ENCODE measurements at regions not wholly inside any gene's neighbourhood (a gene's known extent, or its start where the extent isn't known, plus 50 kb on each side); places are given as distances from the start of the nearest gene placed in this dataset.

DNA sequence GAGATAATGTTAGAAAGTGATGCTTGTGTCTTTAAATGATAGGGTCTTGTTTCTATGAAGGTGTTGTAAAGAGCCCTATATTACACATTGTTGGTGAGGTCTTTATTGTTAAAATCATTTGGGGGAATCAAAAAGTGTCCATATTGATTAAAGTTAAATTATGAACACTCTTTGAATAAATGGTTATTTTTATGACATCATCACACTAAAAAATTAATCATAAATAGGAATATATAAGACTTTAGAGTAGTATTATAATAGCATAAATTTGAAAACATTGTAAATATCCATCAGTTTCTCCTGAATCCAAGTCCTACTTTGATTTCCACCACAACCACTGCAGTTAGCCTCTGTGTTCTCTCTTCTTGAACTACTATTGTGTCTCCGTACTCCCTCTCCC, 136.3 kb downstream of the HTR1A start:
- DNase-seq: no peak
- H3K36me3 ChIP-seq (ENCODE audit: control insufficient read depth, insufficient read depth, low read length): no peaks in the 10 kb centered on the region
- H3K4me3 Mint-ChIP-seq: no peak overlapping the region
- H3K4me1 Mint-ChIP-seq: no peaks in the 10 kb centered on the region
- no peak overlapping the region for H3K4me3 ChIP-seq (ENCODE audit: low read depth, low read length)
- H3K27ac ChIP-seq (ENCODE audit: insufficient read depth, low read length, poor library complexity, severe bottlenecking): no peak overlapping the region
- H3K27me3 ChIP-seq (ENCODE audit: control insufficient read depth, insufficient read depth, low read length): no peaks in the 10 kb centered on the region
- H3K9me3 Mint-ChIP-seq: peaks cover 0 to 14% (median 2%) of the 10 kb centered on the region in 7 donors
- H3K27me3 Mint-ChIP-seq: no peaks in the 10 kb centered on the region
- no peaks in the 10 kb centered on the region for H3K4me1 ChIP-seq (ENCODE audit: control insufficient read depth, insufficient read depth, low read length, poor library complexity, severe bottlenecking)
- no peak for ATAC-seq (ENCODE audit: low read depth in 2 of 2)
- H3K9me3 ChIP-seq (ENCODE audit: control insufficient read depth in 2 of 2, low read length in 2 of 2): no peaks in the 10 kb centered on the region
- H3K27ac Mint-ChIP-seq: no peak overlapping the region
- no peaks in the 10 kb centered on the region for H3K36me3 Mint-ChIP-seq

GRCh38 chr5:63823583-63823982, 138.7 kb downstream of the HTR1A start:
- no peak overlapping the region for H3K27ac Mint-ChIP-seq
- no peak for ATAC-seq (ENCODE audit: low read depth in 2 of 2)
- H3K4me3 ChIP-seq (ENCODE audit: low read depth, low read length): no peak overlapping the region

DNA sequence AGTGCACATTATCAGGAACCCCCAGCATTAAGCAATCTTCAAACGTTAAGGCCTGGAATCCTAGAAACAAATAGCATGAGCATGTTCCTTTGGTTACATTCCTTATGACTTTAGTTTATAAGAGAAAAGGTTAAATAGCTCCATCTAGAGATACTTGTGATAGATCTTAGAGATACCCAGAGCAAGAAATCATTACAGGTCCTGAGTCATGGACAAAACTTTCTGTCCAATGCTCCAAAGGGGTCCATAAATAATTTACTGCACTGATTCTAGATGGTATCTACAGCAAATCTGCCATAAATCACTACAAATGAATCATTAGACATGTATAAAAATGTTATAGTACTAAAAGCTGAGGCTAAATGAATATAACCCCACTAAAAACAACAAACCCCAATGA, 139.6 kb downstream of the HTR1A start:
- Histone ChIP-seq H3K27me3 (ENCODE audit: control insufficient read depth, insufficient read depth, low read length) (no peaks in the 10 kb centered on the region), H3K27ac (ENCODE audit: insufficient read depth, low read length, poor library complexity, severe bottlenecking) (no peak overlapping the region), H3K9me3 (ENCODE audit: control insufficient read depth in 2 of 2, low read length in 2 of 2) (no peaks in the 10 kb centered on the region), H3K4me3 (ENCODE audit: low read depth, low read length) (no peak overlapping the region), H3K4me1 (ENCODE audit: control insufficient read depth, insufficient read depth, low read length, poor library complexity, severe bottlenecking) (no peaks in the 10 kb centered on the region), H3K36me3 (ENCODE audit: control insufficient read depth, insufficient read depth, low read length) (no peaks in the 10 kb centered on the region)
- H3K36me3 Mint-ChIP-seq: no peaks in the 10 kb centered on the region
- H3K27me3 Mint-ChIP-seq: no peaks in the 10 kb centered on the region
- peaks cover 0 to 14% (median 2%) of the 10 kb centered on the region in 7 donors for H3K9me3 Mint-ChIP-seq
- ATAC-seq (ENCODE audit: low read depth in 2 of 2) (no peak), DNase-seq (no peak)
- H3K27ac Mint-ChIP-seq: no peak overlapping the region
- H3K4me3 Mint-ChIP-seq: no peak overlapping the region
- H3K4me1 Mint-ChIP-seq: no peaks in the 10 kb centered on the region

More at GRCh38 chr5:63823583-63823982, 138.7 kb downstream of the HTR1A start:
- no peaks in the 10 kb centered on the region for H3K36me3 ChIP-seq (ENCODE audit: control insufficient read depth, insufficient read depth, low read length)
- no peaks in the 10 kb centered on the region for H3K36me3 Mint-ChIP-seq
- H3K4me3 Mint-ChIP-seq: no peak overlapping the region
- DNase-seq: no peak
- no peaks in the 10 kb centered on the region for H3K27me3 Mint-ChIP-seq
- no peaks in the 10 kb centered on the region for H3K9me3 ChIP-seq (ENCODE audit: control insufficient read depth in 2 of 2, low read length in 2 of 2)
- H3K9me3 Mint-ChIP-seq: peaks cover 0 to 14% (median 2%) of the 10 kb centered on the region in 7 donors
- no peaks in the 10 kb centered on the region for H3K27me3 ChIP-seq (ENCODE audit: control insufficient read depth, insufficient read depth, low read length)
- no peak overlapping the region for H3K27ac ChIP-seq (ENCODE audit: insufficient read depth, low read length, poor library complexity, severe bottlenecking)
- H3K4me1 Mint-ChIP-seq: no peaks in the 10 kb centered on the region
- H3K4me1 ChIP-seq (ENCODE audit: control insufficient read depth, insufficient read depth, low read length, poor library complexity, severe bottlenecking): no peaks in the 10 kb centered on the region

DNA sequence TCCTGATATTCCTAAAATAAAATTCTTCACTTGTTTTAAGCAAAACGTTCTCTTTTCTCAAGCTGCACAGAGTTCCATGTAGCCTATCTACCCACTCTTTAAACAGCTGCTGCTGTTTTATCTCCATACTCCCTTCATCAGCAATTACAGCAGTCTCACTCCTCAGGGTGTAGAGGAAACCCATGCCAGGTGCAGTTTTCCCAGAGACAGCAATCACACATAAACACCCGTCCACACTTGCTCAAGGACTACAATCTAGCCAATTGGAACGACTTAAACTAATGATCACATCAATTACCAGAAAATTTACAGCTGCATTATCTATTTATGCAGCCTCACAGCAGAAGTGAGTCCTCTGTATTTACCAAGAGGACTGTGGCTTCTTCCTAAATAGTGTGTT, 141.7 kb downstream of the HTR1A start:
- no peak for DNase-seq
- no peak for ATAC-seq (ENCODE audit: low read depth in 2 of 2)
- Histone ChIP-seq H3K27me3 (ENCODE audit: control insufficient read depth, insufficient read depth, low read length) (no peaks in the 10 kb centered on the region), H3K4me3 (ENCODE audit: low read depth, low read length) (no peak overlapping the region), H3K36me3 (ENCODE audit: control insufficient read depth, insufficient read depth, low read length) (no peaks in the 10 kb centered on the region), H3K4me1 (ENCODE audit: control insufficient read depth, insufficient read depth, low read length, poor library complexity, severe bottlenecking) (no peaks in the 10 kb centered on the region), H3K27ac (ENCODE audit: insufficient read depth, low read length, poor library complexity, severe bottlenecking) (no peak overlapping the region), H3K9me3 (ENCODE audit: control insufficient read depth in 2 of 2, low read length in 2 of 2) (no peaks in the 10 kb centered on the region)
- Mint-ChIP-seq H3K9me3 (peaks cover 0 to 12% (median 4%) of the 10 kb centered on the region in 7 donors), H3K27me3 (no peaks in the 10 kb centered on the region), H3K4me3 (no peak overlapping the region), H3K36me3 (no peaks in the 10 kb centered on the region), H3K27ac (no peak overlapping the region), H3K4me1 (no peaks in the 10 kb centered on the region)

DNA sequence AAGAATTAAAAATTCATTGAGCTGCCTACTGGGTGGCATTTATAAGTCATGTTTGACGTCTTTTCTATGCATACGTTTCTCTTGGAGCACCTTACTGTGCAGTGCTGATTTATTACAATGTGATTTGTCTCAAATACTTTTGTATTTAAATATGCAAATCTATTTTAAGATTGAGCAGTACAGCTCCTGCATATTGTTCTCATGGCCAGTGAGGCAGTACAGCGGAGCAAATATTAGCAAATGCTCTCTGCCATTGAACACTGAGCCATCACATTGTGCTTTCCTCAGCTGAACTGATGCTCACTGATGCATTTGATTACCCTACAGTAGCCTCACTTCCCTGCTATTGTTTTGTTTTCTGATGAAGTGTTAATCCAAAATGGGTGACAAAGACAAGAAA, 149.6 kb downstream of the HTR1A start:
- H3K4me3 ChIP-seq (ENCODE audit: low read depth, low read length): no peak overlapping the region
- no peaks in the 10 kb centered on the region for H3K27me3 Mint-ChIP-seq
- DNase-seq (no peak), ATAC-seq (ENCODE audit: low read depth in 2 of 2) (no peak)
- no peak overlapping the region for H3K27ac ChIP-seq (ENCODE audit: insufficient read depth, low read length, poor library complexity, severe bottlenecking)
- H3K27ac Mint-ChIP-seq: no peak overlapping the region
- no peaks in the 10 kb centered on the region for H3K36me3 Mint-ChIP-seq
- no peaks in the 10 kb centered on the region for H3K4me1 ChIP-seq (ENCODE audit: control insufficient read depth, insufficient read depth, low read length, poor library complexity, severe bottlenecking)
- no peaks in the 10 kb centered on the region for H3K27me3 ChIP-seq (ENCODE audit: control insufficient read depth, insufficient read depth, low read length)
- no peak overlapping the region for H3K4me3 Mint-ChIP-seq
- no peaks in the 10 kb centered on the region for H3K36me3 ChIP-seq (ENCODE audit: control insufficient read depth, insufficient read depth, low read length)
- H3K9me3 Mint-ChIP-seq: peaks cover 0 to 25% (median 8%) of the 10 kb centered on the region in 7 donors
- H3K4me1 Mint-ChIP-seq: no peaks in the 10 kb centered on the region
- peaks cover 0 to 5% of the 10 kb centered on the region in 2 experiments for H3K9me3 ChIP-seq (ENCODE audit: control insufficient read depth in 2 of 2, low read length in 2 of 2)

DNA sequence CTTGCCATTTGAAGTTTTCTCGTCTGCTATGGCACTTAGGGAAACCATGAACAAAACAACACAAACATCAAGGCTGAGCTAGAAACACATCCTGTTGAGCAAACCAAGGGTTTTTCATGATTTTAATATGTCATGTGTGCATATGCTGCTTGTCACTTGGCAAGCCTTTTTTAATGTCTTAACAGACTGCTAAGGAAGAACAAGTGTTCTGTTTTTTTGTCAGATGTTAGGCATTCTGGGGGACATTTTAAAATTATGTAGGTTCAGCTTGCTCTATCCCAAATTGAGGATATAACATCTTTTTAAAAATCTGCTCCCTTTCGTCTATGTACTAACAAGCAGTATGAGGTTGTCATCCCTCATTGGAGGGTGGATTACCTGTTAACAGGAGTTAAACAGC, 150.3 kb downstream of the HTR1A start:
- no peaks in the 10 kb centered on the region for H3K27me3 ChIP-seq (ENCODE audit: control insufficient read depth, insufficient read depth, low read length)
- DNase-seq (no peak), ATAC-seq (ENCODE audit: low read depth in 2 of 2) (no peak)
- no peaks in the 10 kb centered on the region for H3K36me3 ChIP-seq (ENCODE audit: control insufficient read depth, insufficient read depth, low read length)
- H3K9me3 ChIP-seq (ENCODE audit: control insufficient read depth in 2 of 2, low read length in 2 of 2): peaks cover 0 to 5% of the 10 kb centered on the region in 2 experiments
- Mint-ChIP-seq H3K9me3 (peaks cover 0 to 25% (median 8%) of the 10 kb centered on the region in 7 donors), H3K36me3 (no peaks in the 10 kb centered on the region), H3K4me3 (no peak overlapping the region), H3K4me1 (no peaks in the 10 kb centered on the region), H3K27me3 (no peaks in the 10 kb centered on the region), H3K27ac (no peak overlapping the region)
- no peaks in the 10 kb centered on the region for H3K4me1 ChIP-seq (ENCODE audit: control insufficient read depth, insufficient read depth, low read length, poor library complexity, severe bottlenecking)
- H3K4me3 ChIP-seq (ENCODE audit: low read depth, low read length): no peak overlapping the region
- no peak overlapping the region for H3K27ac ChIP-seq (ENCODE audit: insufficient read depth, low read length, poor library complexity, severe bottlenecking)

DNA sequence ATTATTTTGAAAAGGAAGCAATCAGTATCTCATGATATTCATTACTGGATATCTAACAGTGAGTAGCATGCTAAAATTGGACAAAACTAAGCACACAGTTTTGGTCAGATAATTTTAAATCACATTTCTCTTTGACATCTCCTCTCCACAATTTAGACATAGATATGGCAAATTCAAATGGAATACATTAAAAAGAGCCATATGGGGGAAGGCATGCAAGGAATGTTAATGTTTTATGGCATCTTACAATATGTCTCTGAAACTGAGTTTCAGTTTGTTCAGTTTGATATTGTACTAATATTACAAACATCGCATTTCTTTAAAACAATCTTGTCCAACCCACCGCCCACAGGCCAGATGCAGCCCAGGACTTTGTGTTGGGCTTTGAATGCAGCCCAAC, 151.0 kb downstream of the HTR1A start:
- no peaks in the 10 kb centered on the region for H3K4me1 ChIP-seq (ENCODE audit: control insufficient read depth, insufficient read depth, low read length, poor library complexity, severe bottlenecking)
- no peaks in the 10 kb centered on the region for H3K27me3 ChIP-seq (ENCODE audit: control insufficient read depth, insufficient read depth, low read length)
- H3K4me3 ChIP-seq (ENCODE audit: low read depth, low read length): no peak overlapping the region
- no peaks in the 10 kb centered on the region for H3K27me3 Mint-ChIP-seq
- no peak overlapping the region for H3K4me3 Mint-ChIP-seq
- no peaks in the 10 kb centered on the region for H3K4me1 Mint-ChIP-seq
- H3K36me3 Mint-ChIP-seq: no peaks in the 10 kb centered on the region
- H3K9me3 Mint-ChIP-seq: peaks cover 0 to 23% (median 6%) of the 10 kb centered on the region in 7 donors
- H3K27ac Mint-ChIP-seq: no peak overlapping the region
- no peak overlapping the region for H3K27ac ChIP-seq (ENCODE audit: insufficient read depth, low read length, poor library complexity, severe bottlenecking)
- DNase-seq (no peak), ATAC-seq (ENCODE audit: low read depth in 2 of 2) (no peak)
- peaks cover 0 to 5% of the 10 kb centered on the region in 2 experiments for H3K9me3 ChIP-seq (ENCODE audit: control insufficient read depth in 2 of 2, low read length in 2 of 2)
- H3K36me3 ChIP-seq (ENCODE audit: control insufficient read depth, insufficient read depth, low read length): no peaks in the 10 kb centered on the region

DNA sequence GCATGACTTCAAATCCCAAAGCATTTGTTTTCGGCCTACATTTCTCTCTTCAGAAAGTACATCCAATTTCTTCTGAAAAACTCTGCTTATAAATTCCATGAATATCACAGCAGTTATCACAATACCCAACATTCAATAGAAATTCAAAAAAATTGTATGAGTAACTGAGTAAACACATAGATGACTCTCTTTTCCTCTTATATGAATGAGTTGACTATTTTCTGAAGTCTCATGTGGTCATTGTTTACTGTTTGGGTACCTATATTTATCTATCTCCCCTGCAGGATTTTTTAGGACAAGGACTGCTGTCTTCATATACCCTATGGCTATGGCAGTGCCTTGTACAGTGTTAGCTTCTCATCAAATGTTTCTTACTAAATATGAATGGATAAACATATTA, 157.1 kb downstream of the HTR1A start:
- Histone ChIP-seq H3K36me3 (ENCODE audit: control insufficient read depth, insufficient read depth, low read length) (no peaks in the 10 kb centered on the region), H3K27me3 (ENCODE audit: control insufficient read depth, insufficient read depth, low read length) (no peaks in the 10 kb centered on the region), H3K4me1 (ENCODE audit: control insufficient read depth, insufficient read depth, low read length, poor library complexity, severe bottlenecking) (no peaks in the 10 kb centered on the region), H3K27ac (ENCODE audit: insufficient read depth, low read length, poor library complexity, severe bottlenecking) (no peak overlapping the region), H3K9me3 (ENCODE audit: control insufficient read depth in 2 of 2, low read length in 2 of 2) (no peaks in the 10 kb centered on the region), H3K4me3 (ENCODE audit: low read depth, low read length) (no peak overlapping the region)
- H3K36me3 Mint-ChIP-seq: no peaks in the 10 kb centered on the region
- H3K4me1 Mint-ChIP-seq: no peaks in the 10 kb centered on the region
- ATAC-seq (ENCODE audit: low read depth in 2 of 2) (no peak), DNase-seq (no peak)
- H3K9me3 Mint-ChIP-seq: peaks cover 0 to 7% (median 0%) of the 10 kb centered on the region in 7 donors
- no peaks in the 10 kb centered on the region for H3K27me3 Mint-ChIP-seq
- H3K4me3 Mint-ChIP-seq: no peak overlapping the region
- no peak overlapping the region for H3K27ac Mint-ChIP-seq
